Activated gamma-delta T cell treated with Interleukin-2 at 50 U/mL for 16 hours (primary cell): ENCODE measurements at regions not wholly inside any gene's neighbourhood (a gene's known extent, or its start where the extent isn't known, plus 50 kb on each side); places are given as distances from the start of the nearest gene placed in this dataset.
"Not testable (repeated sequence)": the region's sequence is repeated elsewhere in the genome, so short reads cannot be mapped to it uniquely, and the experiment has no call there.

Source experiments
- DNase-seq: peaks from one replicate; pipeline ENCODE4 v3.0.0-alpha.2; 2020

DNA sequence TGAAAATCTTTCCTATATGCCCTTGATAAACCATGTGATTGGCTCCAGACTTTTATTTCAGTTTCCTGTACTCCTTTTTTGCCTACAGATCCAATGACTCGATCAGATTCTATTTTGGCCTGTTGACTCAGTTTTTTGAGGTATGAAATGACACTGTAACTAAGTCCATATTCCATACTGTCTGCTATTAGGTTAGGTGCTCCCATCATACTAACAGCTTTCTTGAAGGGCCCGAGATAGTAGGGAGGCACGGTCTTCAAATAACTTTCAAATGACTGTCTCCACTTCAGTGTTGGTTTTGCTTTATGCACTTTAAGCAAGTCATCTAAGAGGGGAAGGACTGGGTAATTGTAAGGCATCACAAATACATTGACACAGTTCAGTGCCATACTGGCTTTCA lies 295.4 kb upstream of the DAB2 start:
- no peak for DNase-seq

DNA sequence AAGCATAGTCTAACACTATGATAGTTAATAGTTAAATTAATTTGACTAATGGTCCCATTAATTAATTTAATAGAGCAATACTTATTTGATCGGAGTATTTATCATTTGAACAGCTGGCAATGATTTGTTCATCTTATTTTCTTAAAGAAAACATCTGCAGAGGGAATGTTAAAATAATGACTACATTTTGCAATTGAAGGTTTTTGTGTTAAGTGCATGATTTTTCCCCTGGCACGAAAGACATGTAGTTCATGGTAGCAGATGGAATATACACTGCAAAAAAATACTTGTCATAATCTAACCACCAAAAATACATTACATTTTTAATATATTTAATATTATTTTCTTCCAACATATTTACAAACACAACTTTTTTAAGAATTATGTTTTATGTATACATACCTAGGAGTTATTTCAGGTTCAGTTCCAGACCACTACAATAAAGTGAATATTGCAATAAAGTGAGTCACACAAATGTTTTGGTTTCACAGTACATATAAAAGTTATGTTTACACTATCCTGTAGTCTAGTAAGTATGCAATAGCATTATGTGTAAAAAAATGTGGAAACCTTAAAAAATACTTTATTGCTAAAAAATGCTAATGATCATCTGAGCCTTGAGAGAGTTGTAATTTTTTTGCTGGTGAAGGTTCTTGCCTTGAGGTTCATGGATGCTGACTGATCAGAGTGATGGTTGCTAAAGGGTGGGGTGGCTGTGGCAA lies 292.6 kb upstream of the DAB2 start:
- DNase-seq: no peak

DNA sequence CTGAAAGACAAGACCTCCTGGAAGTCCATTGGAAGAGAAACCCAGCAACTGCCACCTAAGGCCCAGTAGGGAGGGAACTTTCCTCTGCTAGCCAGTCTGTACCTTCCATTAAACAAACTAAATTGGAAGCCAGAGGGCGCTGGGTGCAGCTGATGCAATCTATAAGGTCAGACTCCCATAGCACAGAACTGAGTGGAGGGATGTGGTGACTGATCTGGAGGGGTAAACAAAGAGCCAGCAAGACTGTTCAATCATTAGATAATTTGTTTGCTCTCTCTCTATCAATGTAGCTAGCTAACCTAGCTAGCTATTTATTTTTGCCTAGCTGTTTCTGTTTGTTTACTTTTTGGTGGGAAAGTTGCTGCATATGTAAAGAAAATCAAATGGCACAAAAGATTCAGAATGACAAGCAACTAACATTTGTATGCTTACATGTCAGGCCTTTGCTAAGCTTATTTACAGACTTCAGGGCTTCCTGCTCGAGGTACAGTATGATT lies 291.8 kb upstream of the DAB2 start:
- DNase-seq: peak; percentile 7

DNA sequence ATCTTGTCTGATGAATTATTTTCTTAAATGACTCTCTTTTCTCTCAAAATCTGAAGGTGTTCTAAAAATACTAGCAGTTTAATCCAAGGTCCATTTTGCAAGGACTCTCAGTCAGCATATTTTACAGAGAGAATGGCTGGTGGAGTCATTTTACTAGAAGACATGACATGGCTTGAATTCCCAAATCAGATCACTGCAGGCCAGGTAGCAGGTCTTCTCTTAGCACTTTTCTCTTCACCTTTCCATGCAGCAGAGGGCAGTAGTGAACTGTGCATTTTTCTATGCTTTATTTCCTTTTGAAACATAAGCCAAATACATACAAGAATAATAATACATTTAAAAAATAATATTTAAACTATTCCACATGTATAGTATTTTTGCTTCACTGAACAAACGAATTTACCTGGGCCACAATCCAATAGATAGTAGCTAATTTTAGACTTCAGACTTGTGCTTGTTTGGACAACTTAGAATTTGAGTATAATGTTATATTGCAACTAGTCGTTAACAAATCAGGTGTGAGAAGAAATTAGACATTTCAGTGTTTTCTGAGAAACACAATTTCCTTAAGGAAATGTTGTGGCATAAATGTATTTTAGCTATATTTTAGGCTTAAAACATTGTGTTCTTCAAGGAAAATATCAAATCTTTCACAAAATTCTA lies 289.4 kb upstream of the DAB2 start:
- peak; percentile 25 for DNase-seq

DNA sequence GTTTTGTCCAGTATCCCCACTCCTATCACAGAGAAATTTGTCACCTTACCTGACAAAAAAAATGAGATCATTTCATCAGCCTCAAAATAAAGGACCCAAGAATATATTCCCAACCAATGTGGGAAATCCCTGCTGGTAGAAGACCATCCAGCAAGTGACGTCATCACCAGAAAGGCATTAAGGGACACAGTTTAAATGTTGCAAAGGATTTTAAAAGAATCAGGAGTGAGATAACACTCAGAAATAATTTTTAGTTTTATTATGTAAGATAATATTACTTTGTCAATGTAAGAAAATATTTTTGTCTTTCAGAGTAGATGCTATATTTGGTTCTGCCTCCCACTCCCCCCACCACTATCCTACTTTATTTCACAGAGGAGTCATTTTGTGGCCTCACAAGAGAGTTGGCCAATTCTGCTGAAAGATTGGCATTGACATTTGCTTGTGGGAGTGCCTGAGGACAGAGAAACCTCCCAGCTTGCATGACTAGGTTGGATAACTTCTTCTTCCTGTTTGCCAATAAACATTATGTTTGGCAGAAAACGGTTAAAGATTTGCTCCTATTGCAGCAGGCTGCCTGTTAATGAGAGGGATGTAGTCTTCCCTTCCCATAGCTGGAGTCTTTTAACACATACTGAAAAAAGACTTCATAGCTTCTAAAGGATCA lies 288.6 kb upstream of the DAB2 start:
- no peak for DNase-seq

DNA sequence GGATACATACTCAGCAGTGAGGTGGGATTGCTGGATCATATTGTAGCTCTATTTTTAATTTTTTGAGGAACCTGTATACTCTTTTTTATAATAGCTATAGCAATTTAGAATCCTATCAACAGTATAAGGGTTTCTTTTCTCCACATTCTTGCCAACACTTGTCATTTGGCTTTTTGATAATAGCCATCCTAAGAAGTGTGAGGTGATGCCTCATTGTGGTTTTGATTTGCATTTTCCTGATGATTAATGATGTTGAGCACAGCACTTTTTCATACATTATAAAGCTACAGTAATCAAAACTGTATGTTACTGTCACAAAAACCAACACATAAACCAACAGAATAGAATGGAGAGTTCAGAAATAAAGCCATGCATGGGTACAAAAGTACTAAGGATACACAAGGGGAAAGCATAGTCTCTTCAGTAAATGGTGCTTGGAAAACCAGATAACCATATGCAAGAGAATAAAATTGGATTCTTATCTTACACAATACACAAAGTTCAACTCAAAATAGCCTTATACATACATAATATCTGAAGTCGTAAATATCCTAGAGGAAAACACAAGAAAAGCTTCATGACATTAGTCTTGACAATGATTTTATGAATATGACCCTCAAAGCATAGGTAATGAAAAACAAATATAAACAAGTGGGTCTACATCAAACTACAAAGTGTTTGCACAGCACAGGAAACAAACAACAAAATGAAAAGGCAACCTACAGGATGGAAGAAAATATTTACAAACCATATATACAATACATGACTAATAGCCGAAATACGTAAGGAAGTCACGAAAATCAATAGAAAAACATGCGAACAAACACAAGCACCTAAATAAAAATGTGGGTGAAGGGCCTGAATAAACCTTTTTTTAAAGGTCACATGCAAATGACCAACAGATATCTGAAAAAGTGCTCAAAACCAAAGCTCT lies 287.8 kb upstream of the DAB2 start:
- no peak for DNase-seq

DNA sequence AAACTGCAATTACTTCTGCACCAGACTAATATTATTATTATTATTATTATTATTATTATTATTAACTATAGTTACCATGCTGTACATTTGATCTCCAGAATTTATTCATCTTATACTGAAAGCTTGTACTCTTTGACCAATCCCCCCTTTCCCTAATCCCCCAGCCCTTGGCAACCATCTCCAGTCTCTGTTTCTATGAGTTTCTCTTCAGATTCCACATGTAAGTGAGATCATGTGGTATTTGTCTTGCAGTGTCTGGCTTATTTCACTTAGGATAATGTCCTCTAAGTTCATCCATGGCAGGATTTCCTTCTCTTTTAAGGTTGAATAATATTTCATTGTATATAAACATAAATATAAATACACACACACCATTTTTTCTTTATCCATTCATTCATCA lies 287.0 kb upstream of the DAB2 start:
- DNase-seq: no peak

DNA sequence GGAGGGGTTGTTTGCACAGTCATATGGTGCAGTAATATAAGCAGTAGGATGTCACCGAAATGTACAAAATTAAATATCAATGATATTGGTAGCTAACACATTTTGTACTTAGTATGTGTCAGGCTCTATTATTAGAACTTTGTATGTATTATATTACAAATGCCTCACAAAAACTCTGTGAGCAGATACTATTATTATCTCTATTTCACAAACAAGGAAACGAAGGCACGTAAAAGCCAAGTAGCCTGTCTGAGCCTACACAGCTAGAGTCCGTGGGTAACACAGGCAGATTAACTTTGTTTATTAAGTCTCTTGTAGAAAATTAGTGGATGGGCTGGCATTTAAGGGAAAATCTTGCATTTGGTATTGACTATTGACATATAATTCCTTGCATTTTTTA lies 284.3 kb upstream of the DAB2 start:
- DNase-seq: no peak

DNA sequence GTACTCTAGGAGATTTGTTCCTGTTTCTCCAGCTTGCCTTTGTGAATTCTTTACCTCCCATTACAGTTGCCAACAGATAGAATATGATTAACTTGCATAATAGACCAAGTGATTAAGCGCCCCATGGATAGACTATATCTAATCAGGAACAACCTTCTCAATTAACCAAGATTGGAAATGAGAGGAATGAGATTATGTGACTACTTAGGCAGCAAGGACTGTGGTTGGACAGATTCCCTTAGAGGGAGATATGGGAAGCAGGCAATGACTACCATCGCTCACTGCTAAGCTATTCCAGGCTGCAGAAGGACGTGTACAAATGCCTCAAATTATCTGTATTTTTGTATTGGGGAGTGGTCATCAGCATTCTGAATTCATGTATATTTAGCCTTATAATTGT lies 278.1 kb upstream of the DAB2 start:
- DNase-seq: no peak

DNA sequence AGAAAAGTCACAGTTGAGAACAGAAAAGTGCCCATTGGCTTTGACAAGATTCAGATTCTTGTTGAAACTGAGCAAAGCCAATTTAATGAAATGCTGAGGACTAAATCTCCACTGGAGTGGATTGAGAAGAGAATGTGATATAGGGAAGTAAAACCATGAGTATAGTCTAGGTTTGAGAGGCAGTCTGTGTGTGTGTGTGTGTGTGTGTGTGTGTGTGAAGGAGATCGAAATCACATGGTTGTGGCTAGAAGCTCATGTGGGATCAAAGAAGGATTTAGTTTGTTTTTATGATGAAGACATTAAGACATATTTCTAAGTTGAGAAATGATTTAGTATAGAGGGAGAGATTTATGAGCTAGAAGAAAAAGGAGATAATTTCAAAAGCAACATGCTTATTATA lies 275.7 kb upstream of the DAB2 start:
- no peak for DNase-seq

DNA sequence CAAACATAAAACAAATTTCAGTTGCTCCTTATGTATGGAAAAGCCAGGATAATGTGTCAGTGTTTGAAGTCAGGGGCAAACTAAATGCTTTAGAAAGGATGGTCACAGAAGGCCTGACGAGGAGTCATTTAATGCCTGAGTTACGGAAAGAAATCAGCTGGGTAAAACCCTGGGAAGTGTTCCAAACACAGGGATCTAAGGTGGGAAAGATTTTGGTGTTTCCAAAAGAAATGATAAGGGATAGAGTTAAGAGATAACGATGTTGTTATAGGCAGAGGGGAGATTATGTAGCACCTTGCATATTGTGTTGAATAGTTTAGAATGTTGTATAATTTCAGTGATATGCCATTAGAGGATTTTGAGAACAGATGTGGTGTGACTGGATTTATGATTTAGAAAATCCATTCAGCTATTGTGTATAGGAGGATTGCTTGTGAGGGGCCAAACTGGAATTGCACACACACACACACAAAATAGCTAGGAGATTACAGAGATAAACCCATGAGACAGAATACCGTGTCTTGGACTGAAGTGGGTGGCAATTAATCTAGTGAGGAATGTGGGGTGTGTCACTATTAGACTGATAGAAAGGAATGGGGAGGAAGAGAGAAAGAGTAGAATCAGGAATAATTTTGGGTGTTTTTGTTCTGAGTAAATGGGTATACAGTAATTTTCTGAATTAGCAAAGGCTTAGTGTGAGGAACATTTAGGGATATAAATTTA lies 274.2 kb upstream of the DAB2 start:
- DNase-seq: no peak

DNA sequence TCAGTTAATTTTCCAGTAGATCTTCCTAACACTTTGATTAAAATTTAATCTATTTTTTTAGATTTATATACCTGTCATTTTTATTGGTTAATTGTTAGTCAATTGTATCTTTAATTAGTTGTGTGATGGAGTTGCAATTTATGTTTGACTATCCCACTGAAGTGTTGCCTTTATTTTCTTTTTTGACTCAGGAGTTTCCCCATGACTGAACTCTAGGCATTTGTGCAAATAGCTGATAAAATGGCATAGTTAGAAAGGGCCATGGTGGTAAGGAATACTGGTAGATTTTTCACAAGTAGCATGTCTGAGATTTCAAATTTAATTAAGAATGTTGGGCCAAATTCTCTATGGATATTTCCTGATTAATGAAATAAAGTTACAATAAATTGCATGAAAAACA lies 273.1 kb upstream of the DAB2 start:
- no peak for DNase-seq

DNA sequence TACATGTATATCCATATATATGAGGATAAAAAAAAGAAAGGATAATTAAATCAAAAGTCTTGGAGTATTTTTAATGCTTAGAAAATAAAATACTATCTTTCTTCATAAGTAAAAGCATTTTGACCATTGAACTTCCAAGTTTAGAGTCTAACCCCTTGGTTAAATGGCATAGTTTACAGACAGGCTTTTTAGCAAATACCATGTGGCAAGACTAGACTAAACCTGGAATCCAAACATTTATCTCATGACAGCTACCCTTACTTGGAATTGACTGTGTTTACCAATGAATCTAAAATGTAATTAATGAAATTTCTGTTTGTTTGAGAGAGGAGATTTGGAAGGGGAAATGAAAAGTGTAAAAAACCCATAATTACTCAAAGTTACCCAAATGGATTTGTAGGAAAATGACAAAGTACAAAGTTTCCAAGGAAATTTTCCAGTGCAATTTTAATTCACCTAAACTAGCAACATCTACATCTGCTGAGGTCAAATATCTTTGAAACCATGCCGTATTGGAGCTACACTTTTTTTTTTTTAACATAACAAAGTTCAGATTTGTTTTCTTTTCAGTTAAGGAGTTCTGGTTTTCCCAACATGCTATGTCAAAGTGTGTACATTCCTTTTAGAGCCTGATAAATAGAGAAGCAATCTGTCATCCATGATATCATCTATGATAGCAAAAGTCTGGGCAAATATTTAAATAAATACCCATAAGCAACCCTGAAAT lies 272.1 kb upstream of the DAB2 start:
- DNase-seq: no peak

DNA sequence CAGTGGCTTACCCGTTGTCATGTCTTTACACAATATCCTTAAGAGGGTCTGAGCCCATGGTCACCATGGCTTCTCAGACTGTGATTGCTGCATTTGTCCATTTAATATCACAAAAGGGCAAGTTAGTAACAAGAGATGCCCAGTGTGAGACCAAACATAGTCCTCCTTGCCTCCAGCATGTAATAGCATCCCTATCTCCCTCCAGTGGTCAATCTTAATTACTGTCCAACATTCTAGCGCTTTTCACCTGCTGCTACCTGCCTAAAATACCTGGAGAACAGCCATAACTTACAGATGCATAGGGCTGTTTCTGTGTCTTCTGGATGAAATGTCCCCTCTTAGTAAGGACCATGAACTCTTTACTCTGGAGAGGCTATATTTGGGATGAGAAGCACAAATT lies 267.2 kb upstream of the DAB2 start:
- no peak for DNase-seq

DNA sequence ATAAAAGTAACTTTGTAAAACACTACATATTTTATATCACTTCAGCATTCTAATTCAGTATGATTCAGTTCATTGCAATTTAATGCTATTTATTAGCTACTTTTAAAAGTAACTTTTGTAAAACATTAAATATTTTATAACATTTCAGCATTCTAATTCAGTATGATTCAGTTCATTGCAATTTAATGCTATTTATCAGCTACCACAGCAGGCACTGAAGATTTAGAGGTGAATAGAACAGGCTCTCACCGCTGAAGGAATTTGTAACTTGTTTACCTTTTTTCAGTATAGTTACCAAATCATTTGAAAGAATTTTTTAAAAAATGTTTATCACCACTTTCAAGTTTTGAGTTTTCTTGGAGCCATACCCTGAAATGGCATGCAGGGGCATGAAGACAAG lies 266.4 kb upstream of the DAB2 start:
- no peak for DNase-seq

DNA sequence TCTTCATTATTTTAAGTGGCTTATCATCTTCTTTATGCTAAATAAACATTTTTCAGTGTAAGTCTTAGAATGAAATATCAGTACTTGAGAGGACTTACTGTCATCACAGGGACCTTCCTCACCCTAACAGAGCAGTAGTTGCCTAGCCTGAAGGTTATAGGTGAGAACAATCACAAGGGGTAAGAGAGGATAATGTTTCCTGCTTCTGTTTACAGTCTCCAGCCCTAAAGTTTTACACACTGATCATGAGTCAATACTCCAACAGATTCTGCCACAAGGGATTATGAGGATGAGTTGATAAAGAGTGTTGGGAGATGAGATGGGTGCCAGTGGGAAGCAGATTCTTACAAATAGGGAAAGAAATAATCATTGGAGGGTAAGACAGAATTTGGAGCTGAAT lies 265.1 kb upstream of the DAB2 start:
- DNase-seq: no peak

DNA sequence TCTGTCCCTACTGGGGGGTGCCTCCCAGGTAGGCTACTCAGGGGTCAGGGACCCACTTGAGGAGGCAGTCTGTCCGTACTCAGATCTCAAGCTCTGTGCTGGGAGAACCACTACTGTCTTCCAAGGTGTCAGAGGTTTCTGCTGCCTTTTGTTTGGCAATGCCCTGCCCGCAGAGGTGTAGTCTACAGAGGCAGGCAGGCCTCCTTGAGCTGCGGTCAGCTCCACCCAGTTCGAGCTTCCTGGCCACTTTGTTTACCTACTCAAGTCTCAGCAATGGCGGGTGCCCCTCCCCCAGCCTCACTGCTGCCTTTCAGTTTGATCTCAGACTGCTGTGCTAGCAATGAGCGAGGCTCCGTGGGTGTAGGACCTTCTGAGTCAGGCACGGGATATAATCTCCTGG lies 263.1 kb upstream of the DAB2 start:
- DNase-seq: not testable (repeated sequence)

DNA sequence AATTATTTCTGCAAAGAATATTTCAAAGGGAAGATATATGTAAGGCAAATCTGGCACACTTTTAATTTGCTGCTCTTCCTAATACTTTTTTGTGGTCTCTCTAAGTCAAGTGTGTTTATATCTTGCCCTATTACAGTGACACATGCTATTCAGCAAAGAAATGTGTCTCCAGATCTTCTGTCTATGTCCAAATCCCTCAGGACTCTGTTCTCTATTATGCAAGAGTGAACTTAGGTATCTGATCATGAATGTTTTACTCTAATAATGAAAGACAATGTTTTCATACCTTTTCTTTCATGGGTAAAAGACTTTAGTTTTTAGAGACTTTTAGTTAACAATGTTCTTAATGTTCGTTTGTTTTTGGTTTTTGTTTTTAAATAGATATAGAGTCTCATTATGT lies 255.4 kb upstream of the DAB2 start:
- DNase-seq: no peak

DNA sequence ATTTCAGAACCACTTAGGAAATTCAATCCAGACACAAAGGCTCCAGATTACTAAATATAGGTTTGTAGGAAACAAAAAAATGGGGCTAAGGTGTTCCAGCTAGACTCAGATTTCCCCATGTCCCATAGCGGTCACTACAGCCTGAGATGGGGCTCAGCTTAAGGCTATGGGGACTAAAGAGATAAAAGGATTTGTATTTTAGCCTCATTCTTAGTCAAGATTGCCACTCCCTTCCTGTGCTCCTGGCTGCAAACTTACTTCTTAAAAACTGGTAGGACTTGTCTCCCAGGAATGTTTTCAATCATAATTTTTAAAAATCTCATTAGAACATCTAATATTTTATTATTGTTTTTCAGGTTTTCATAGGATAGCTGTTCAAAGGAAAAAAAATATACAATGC lies 253.8 kb upstream of the DAB2 start:
- DNase-seq: no peak

DNA sequence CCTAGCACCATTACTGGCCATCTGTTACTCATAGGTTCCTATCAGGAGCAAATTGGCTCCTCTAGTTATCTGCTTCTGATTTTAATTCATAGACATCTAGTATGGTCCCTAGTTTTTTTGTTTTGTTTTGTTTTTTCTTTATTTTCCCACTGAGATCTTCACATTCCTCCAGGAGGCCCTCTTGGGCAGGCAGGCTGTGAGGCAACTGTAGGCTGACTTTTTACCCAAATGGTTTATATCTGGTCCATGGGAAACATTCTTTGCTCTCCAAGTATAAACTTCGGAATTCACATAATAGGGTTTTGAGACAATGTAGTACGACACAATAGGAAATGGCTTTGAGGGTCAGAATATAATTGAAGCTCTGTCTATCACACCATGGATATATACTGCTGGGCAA lies 250.9 kb upstream of the DAB2 start:
- DNase-seq: no peak

DNA sequence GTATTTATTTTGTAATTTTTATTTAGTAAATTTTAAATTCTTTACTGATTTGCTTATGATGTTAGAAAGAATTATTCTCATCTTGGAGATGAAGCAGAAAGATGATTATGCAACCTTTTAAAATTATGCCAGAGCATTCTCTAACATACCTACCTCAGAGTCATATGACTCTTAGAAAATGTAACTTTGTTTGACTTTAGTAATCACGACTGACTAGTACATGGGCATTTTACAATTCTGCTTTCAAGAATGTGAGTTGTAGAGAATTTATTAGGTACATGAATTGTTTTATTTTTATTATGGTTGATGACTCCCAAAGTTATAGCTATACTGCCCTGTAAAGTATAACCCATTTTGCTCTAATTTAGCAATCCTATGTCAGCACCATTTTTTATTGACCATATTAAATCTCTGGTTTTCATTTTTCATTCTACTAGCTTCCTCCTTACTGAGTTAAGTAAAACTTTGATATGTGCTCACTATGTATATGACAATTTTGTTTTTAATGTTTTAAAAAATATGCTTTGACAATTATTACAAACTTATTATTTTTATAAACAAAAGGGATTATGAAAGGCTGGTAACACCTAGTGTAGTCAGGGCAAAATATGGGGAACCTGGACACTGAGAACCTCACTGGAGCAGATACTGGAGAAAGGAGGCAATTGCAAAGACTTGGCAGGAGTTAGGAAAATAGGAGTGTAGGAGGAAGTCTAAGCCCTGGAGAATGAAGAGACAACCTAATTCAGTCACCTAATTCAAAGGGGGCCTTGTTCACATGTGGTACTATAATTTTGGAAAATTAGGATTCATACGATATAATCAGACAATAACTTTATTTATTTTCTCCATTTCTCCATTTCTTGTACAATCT lies 249.7 kb upstream of the DAB2 start:
- DNase-seq: no peak
